Endothelial cell of umbilical vein (primary cell): ENCODE measurements at regions not wholly inside any gene's neighbourhood (a gene's known extent, or its start where the extent isn't known, plus 50 kb on each side); places are given as distances from the start of the nearest gene placed in this dataset.

ENCODE experiments used
- BruUV-seq: library from RNA; stranded (reverse); fragments of 400-500 nt; replicated peaks from 2 replicates; lab custom pipeline; 2021; lab: Mats Ljungman, UMichigan
- CTCF ChIA-PET: fragments of 300-600, 350-600 bp; sonication (Branson Sonifier 250); formaldehyde crosslinking; loops from one replicate; lab custom pipeline; 2021; ENCODE audit warnings: antibody characterized with exemption, inconsistent platforms; lab: Charles Lee
- POLR2A ChIA-PET: fragments of 300-600, 350-600 bp; sonication (Branson Sonifier 250); formaldehyde crosslinking; loops from one replicate; lab custom pipeline; 2021; ENCODE audit warnings: antibody characterized with exemption, inconsistent platforms; lab: Charles Lee
- DNase-seq: peaks from one replicate; pipeline ENCODE4 v3.0.0-alpha.2; 2011; ENCODE audit warnings: low read depth, low spot score
- FAIRE-seq: peaks from 2 replicates; lab custom pipeline; 2011; peaks lifted over from hg19 to GRCh38; lab: Jason Lieb, UNC
- H2AFZ ChIP-seq: 2 replicates; pipeline ENCODE4 v1.6.0; 2012; ENCODE audit warnings: low read depth, low read length, control low read depth, inconsistent platforms
- H3K27ac ChIP-seq: 2 replicates; pipeline ENCODE4 v1.5.1; 2011; ENCODE audit warnings: low read depth, mild to moderate bottlenecking, control low read depth, low read length, moderate library complexity; ENCODE audit not compliant: insufficient read depth
- H3K27me3 ChIP-seq, 2 experiments: 2 replicates each; pipeline versions ENCODE4 v1.6.0 to v1.6.1; 2011; ENCODE audit warnings: low read length in 2 of 2, mixed read lengths in 1 of 2; ENCODE audit not compliant: control insufficient read depth in 2 of 2, insufficient read depth in 2 of 2
- H3K36me3 ChIP-seq, 2 experiments: 2 replicates in 1 of 2; 3 replicates in 1 of 2; pipeline ENCODE4 v1.5.1; 2011; ENCODE audit warnings: low read length in 2 of 2, mild to moderate bottlenecking in 1 of 2, moderate library complexity in 1 of 2; ENCODE audit not compliant: control insufficient read depth in 2 of 2, insufficient read depth in 2 of 2; ENCODE audit errors: extremely low read depth in 1 of 2
- H3K4me1 ChIP-seq: 3 replicates; pipeline ENCODE4 v1.5.1; 2011; ENCODE audit warnings: mild to moderate bottlenecking, low read length; ENCODE audit not compliant: control insufficient read depth, insufficient read depth; ENCODE audit errors: extremely low read depth
- H3K4me2 ChIP-seq: 2 replicates; pipeline ENCODE4 v1.6.1; 2011; ENCODE audit warnings: low read length, control low read depth, mixed read lengths; ENCODE audit not compliant: insufficient read depth
- H3K4me3 ChIP-seq, 3 experiments: fragments of 200-600 bp in 1 of 3; sonication (generic), shearing (Covaris generic) in 1 of 3; replicated peaks in 1 of 3; 2 replicates each; pipeline ENCODE4 v1.5.1; 2011 to 2016; ENCODE audit warnings: control low read depth in 3 of 3, low read length in 3 of 3, mild to moderate bottlenecking in 2 of 3, inconsistent platforms in 1 of 3, low read depth in 1 of 3, moderate library complexity in 1 of 3; ENCODE audit not compliant: insufficient read depth in 1 of 3
- H3K79me2 ChIP-seq: 2 replicates; pipeline ENCODE4 v1.6.0; 2012; ENCODE audit warnings: low read length, inconsistent platforms; ENCODE audit not compliant: control insufficient read depth, insufficient read depth
- H3K9ac ChIP-seq: replicated peaks from 2 replicates; pipeline ENCODE3; 2011; ENCODE audit warnings: low read length, control low read depth; ENCODE audit not compliant: insufficient read depth; ENCODE audit errors: extremely low read depth
- H3K9me1 ChIP-seq: replicated peaks from 3 replicates; pipeline ENCODE4 v1.6.0; 2011; ENCODE audit warnings: mild to moderate bottlenecking, low read length; ENCODE audit not compliant: control insufficient read depth, insufficient read depth; ENCODE audit errors: extremely low read depth
- H3K9me3 ChIP-seq: replicated peaks from 2 replicates; pipeline ENCODE4 v1.5.1; 2012; ENCODE audit warnings: low read length, inconsistent platforms; ENCODE audit not compliant: control insufficient read depth, insufficient read depth
- H4K20me1 ChIP-seq: replicated peaks from 2 replicates; pipeline ENCODE3; 2011; ENCODE audit warnings: mild to moderate bottlenecking, low read length; ENCODE audit not compliant: control insufficient read depth, insufficient read depth; ENCODE audit errors: extremely low read depth
- EZH2 ChIP-seq: IDR thresholded peaks from 2 replicates; pipeline ENCODE4 v1.6.1; 2012; ENCODE audit warnings: borderline replicate concordance, low read depth, mild to moderate bottlenecking, moderate library complexity, low read length, inconsistent platforms; ENCODE audit not compliant: severe bottlenecking
- FOS ChIP-seq: IDR thresholded peaks from 2 replicates; pipeline ENCODE4 v1.6.1; 2011; ENCODE audit warnings: mild to moderate bottlenecking, low read length, moderate library complexity, borderline replicate concordance; ENCODE audit not compliant: insufficient read depth
- GATA2 ChIP-seq: IDR thresholded peaks from 2 replicates; pipeline ENCODE4 v1.7.0; 2011; ENCODE audit warnings: low read depth, mild to moderate bottlenecking, moderate library complexity, mixed read lengths, low read length; ENCODE audit not compliant: insufficient read length, insufficient read depth
- JUN ChIP-seq: IDR thresholded peaks from 2 replicates; pipeline ENCODE4 v1.6.1; 2011; ENCODE audit warnings: borderline replicate concordance, low read depth; ENCODE audit not compliant: insufficient read length, insufficient read depth
- MYC ChIP-seq: IDR thresholded peaks from one replicate; pipeline ENCODE4 v1.6.1; 2011; ENCODE audit warnings: mild to moderate bottlenecking, low read depth, low read length
- POLR2A ChIP-seq: IDR thresholded peaks from 2 replicates; pipeline ENCODE4 v1.6.1; 2012; ENCODE audit warnings: low read depth, mild to moderate bottlenecking, control low read depth, low read length
- POLR2AphosphoS5 ChIP-seq: IDR thresholded peaks from 2 replicates; pipeline ENCODE4 v1.6.1; 2012; ENCODE audit warnings: low read depth, mild to moderate bottlenecking, control low read depth, low read length, moderate library complexity; ENCODE audit not compliant: insufficient read depth
- dilution Hi-C: fragments of 300-500 bp; cut with MboI; formaldehyde crosslinking; loops from one replicate; pipeline ENCODE4 v1.15.0; 2019; ENCODE audit warnings: low sequenced_read_pairs; ENCODE audit not compliant: extremely low pct_ligation_motif_present
- intact Hi-C: fragments of 100-400 bp; cut with micrococcal nuclease; formaldehyde crosslinking; loops from one replicate; pipeline ENCODE4 v1.10.0; 2022
- TF ChIP-seq, protein P1 (sequence below), 2 donors: IDR thresholded peaks; 1 replicate in 1 of 2; 2 replicates in 1 of 2; pipeline ENCODE4 v1.5.1; 2011; ENCODE audit warnings: low read length in 2 of 2, mild to moderate bottlenecking in 2 of 2, moderate library complexity in 2 of 2, control low read depth in 1 of 2, inconsistent platforms in 1 of 2, low read depth in 1 of 2; ENCODE audit not compliant: insufficient read depth in 1 of 2; ENCODE audit errors: extremely low read depth in 1 of 2
- TF ChIP-seq, protein P2 (sequence below): IDR thresholded peaks from 2 replicates; pipeline ENCODE4 v1.6.1; 2011; ENCODE audit not compliant: insufficient read depth, insufficient read length

- dilution Hi-C loops (no loop called here), intact Hi-C loops (no loop called here)
- no peaks in the 10 kb centered on the region for H3K4me1 ChIP-seq
- BruUV-seq: no TSS peak
- no peaks in the 10 kb centered on the region for H3K79me2 ChIP-seq
- TF ChIP-seq POLR2AphosphoS5 (no peak), MYC (no peak), POLR2A (no peak), FOS (no peak), JUN (no peak), GATA2 (no peak), EZH2 (no peak)
- TF ChIP-seq, protein P1, sequence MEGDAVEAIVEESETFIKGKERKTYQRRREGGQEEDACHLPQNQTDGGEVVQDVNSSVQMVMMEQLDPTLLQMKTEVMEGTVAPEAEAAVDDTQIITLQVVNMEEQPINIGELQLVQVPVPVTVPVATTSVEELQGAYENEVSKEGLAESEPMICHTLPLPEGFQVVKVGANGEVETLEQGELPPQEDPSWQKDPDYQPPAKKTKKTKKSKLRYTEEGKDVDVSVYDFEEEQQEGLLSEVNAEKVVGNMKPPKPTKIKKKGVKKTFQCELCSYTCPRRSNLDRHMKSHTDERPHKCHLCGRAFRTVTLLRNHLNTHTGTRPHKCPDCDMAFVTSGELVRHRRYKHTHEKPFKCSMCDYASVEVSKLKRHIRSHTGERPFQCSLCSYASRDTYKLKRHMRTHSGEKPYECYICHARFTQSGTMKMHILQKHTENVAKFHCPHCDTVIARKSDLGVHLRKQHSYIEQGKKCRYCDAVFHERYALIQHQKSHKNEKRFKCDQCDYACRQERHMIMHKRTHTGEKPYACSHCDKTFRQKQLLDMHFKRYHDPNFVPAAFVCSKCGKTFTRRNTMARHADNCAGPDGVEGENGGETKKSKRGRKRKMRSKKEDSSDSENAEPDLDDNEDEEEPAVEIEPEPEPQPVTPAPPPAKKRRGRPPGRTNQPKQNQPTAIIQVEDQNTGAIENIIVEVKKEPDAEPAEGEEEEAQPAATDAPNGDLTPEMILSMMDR (IDR thresholded peaks at IDR 0.05; ENCODE audit: extremely low read depth in 1 of 2, insufficient read depth in 1 of 2, low read depth in 1 of 2, low read length in 2 of 2): no peak
- TF ChIP-seq, protein P2, sequence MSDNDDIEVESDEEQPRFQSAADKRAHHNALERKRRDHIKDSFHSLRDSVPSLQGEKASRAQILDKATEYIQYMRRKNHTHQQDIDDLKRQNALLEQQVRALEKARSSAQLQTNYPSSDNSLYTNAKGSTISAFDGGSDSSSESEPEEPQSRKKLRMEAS: no peak
- no peaks in the 10 kb centered on the region for H3K9me3 ChIP-seq
- H3K27ac ChIP-seq: no peak overlapping the region
- no peak overlapping the region for H3K4me3 ChIP-seq
- ChIA-PET POLR2A (no interaction called here), CTCF (no interaction called here)
- H3K9ac ChIP-seq: no peak overlapping the region
- FAIRE-seq: no peak
- no peak overlapping the region for H3K4me2 ChIP-seq
- H3K36me3 ChIP-seq: no peaks in the 10 kb centered on the region
- DNase-seq: no peak
- no peaks in the 10 kb centered on the region for H4K20me1 ChIP-seq
- no peaks in the 10 kb centered on the region for H3K9me1 ChIP-seq
- H2AFZ ChIP-seq: no peak overlapping the region
- H3K27me3 ChIP-seq: no peaks in the 10 kb centered on the region
These were observed 160.8 kb upstream of the PAPPA start for GRCh38 chr9:115992834-115993233.
